ENCODE measurements at regions not wholly inside any gene's neighbourhood (a gene's known extent, or its start where the extent isn't known, plus 50 kb on each side); places are given as distances from the start of the nearest gene placed in this dataset.

DNA sequence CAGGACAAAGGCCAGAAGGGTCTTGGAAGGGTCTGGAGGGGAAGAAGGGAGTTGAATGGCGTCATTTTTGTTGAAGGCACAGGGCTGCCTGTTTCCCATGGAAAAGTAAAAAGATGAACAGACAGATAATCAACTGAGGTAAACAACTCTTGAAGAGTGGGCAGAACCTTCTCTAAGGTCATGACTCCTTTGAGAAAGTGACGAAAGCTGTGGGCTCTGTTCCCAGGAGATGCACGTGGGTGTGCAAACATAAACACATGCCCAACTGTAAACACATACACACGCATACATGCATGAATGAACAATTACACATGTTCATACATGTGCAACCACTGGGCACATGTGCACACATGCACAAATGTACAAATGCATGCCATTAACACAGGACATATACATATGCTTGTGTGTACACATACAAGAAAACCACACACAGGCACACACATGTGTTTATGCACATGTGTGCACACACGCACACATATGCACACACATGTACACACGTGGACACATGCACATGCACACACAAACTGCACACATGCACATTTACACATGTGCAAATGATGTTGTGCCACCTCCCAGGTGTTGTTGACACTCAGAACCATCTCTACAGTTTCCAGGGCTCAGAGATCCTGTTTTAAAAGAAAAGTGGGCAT lies 143.3 kb downstream of the GADD45G start:
- Histone ChIP-seq H3K4me1 (ENCODE audit: insufficient read depth, low read length, poor library complexity, severe bottlenecking) (no peaks in the 10 kb centered on the region), H3K9me3 (ENCODE audit: low read depth, low read length, poor library complexity, severe bottlenecking) (no peaks in the 10 kb centered on the region), H3K36me3 (ENCODE audit: insufficient read depth, low read length, poor library complexity, severe bottlenecking) (no peaks in the 10 kb centered on the region), H3K27ac (ENCODE audit: low read depth, low read length, poor library complexity, severe bottlenecking) (no peak overlapping the region), H3K27me3 (replicated peaks; ENCODE audit: insufficient read depth, low read depth, low read length, poor library complexity) (no peaks in the 10 kb centered on the region), H3K4me3 (ENCODE audit: low read depth, low read length, poor library complexity, severe bottlenecking) (no peak overlapping the region)
- ChIA-PET POLR2A (ENCODE audit: low non-redundant PET) (no interaction called here), CTCF (no interaction called here)
- intact Hi-C loops (cut with micrococcal nuclease; ENCODE audit: unreplicated experiment) = no loop called here
- TF ChIP-seq, protein P1, sequence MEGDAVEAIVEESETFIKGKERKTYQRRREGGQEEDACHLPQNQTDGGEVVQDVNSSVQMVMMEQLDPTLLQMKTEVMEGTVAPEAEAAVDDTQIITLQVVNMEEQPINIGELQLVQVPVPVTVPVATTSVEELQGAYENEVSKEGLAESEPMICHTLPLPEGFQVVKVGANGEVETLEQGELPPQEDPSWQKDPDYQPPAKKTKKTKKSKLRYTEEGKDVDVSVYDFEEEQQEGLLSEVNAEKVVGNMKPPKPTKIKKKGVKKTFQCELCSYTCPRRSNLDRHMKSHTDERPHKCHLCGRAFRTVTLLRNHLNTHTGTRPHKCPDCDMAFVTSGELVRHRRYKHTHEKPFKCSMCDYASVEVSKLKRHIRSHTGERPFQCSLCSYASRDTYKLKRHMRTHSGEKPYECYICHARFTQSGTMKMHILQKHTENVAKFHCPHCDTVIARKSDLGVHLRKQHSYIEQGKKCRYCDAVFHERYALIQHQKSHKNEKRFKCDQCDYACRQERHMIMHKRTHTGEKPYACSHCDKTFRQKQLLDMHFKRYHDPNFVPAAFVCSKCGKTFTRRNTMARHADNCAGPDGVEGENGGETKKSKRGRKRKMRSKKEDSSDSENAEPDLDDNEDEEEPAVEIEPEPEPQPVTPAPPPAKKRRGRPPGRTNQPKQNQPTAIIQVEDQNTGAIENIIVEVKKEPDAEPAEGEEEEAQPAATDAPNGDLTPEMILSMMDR (conservative IDR thresholded peaks at IDR 0.05; ENCODE audit: low read depth, low read length) = no peak
- TF ChIP-seq EZH2 (IDR thresholded peaks at IDR 0.05; ENCODE audit: borderline replicate concordance, low read depth, low read length, poor library complexity, severe bottlenecking) = no peak
- no TSS peak for BruUV-seq (replicated peaks)
- DNase-seq (ENCODE audit: low spot score) = no peak

DNA sequence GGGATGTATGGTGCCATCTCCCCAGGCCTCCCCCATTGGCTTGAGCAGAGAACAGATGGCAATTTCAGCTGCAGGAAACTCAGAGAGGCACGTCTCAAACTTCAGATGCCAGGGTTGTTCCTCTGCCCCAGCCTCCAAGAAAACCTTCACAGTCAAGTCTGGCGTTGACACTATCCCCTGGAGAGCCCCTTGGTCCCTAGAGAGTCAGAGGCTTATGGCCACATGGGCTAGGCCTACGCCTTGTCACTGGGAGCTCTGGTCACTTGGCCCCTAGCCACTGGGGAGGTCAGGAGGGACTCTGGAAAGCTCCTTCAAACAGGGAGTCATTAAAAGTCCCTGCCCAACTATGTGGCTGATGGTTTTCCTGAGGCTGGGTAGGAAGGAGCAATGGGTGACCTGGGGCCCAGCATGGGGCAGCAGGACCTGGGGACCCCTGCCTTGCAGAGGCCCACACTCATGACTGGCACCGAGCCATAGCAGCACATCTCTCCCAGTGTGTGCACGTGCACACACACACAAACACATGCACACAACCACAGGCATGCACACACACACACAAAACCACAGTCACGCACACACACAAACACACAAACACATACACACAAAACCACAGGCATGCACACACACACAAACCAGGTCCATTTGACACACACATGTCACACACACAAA lies 144.2 kb downstream of the GADD45G start:
- POLR2A ChIA-PET (ENCODE audit: low non-redundant PET) = no interaction called here
- H3K4me1 ChIP-seq (ENCODE audit: insufficient read depth, low read length, poor library complexity, severe bottlenecking) = no peaks in the 10 kb centered on the region
- no TSS peak for BruUV-seq (replicated peaks)

DNA sequence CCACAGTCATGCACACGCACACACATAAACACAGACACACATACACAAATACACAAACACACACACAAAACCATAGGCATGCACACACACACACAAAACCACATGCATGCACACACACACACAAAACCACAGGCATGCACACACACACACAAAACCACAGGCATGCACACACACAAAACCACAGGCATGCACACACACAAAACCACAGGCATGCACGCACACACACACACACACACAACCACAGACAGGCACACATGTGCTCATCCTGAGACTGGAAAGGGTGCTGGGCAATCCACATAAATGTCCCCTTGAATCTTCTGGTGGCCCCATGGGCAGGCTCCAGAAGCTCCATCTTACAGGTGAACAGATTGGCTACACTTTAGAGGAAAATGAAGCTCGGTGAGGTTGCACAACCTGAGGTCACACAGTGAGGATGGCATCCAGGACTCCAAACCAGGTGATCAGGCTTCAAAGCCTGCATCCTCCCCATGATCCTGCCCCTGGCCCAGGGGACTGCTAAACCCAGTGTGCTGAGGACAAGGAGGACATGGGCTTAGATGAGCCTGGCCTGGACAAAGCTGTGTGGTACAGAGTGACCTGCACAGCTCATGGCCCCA lies 144.8 kb downstream of the GADD45G start:
- no peak for DNase-seq (ENCODE audit: low spot score)
- H3K36me3 ChIP-seq (ENCODE audit: insufficient read depth, low read length, poor library complexity, severe bottlenecking) = no peaks in the 10 kb centered on the region
- no peaks in the 10 kb centered on the region for H3K27me3 ChIP-seq (replicated peaks; ENCODE audit: insufficient read depth, low read depth, low read length, poor library complexity)
- no peak overlapping the region for H3K27ac ChIP-seq (ENCODE audit: low read depth, low read length, poor library complexity, severe bottlenecking)
- TF ChIP-seq, protein P1 (conservative IDR thresholded peaks at IDR 0.05; ENCODE audit: low read depth, low read length) = no peak
- no peak for TF ChIP-seq EZH2 (IDR thresholded peaks at IDR 0.05; ENCODE audit: borderline replicate concordance, low read depth, low read length, poor library complexity, severe bottlenecking)
- H3K4me3 ChIP-seq (ENCODE audit: low read depth, low read length, poor library complexity, severe bottlenecking) = no peak overlapping the region
- no peaks in the 10 kb centered on the region for H3K4me1 ChIP-seq (ENCODE audit: insufficient read depth, low read length, poor library complexity, severe bottlenecking)
- intact Hi-C loops (cut with micrococcal nuclease; ENCODE audit: unreplicated experiment) = no loop called here
- no peaks in the 10 kb centered on the region for H3K9me3 ChIP-seq (ENCODE audit: low read depth, low read length, poor library complexity, severe bottlenecking)
- POLR2A ChIA-PET (ENCODE audit: low non-redundant PET) = no interaction called here
- no TSS peak for BruUV-seq (replicated peaks)
- CTCF ChIA-PET = interaction anchor here (0.7 kb wide), 1 partner anchor 154 kb away, joined by 3 read pairs; no protein-coding TSS in a partner anchor

More for the DNA sequence above, 144.2 kb downstream of the GADD45G start:
- no peak for TF ChIP-seq EZH2 (IDR thresholded peaks at IDR 0.05; ENCODE audit: borderline replicate concordance, low read depth, low read length, poor library complexity, severe bottlenecking)
- TF ChIP-seq, protein P1 (conservative IDR thresholded peaks at IDR 0.05; ENCODE audit: low read depth, low read length) = no peak
- no peak for DNase-seq (ENCODE audit: low spot score)
- Histone ChIP-seq H3K4me3 (ENCODE audit: low read depth, low read length, poor library complexity, severe bottlenecking) (no peak overlapping the region), H3K27me3 (replicated peaks; ENCODE audit: insufficient read depth, low read depth, low read length, poor library complexity) (no peaks in the 10 kb centered on the region), H3K36me3 (ENCODE audit: insufficient read depth, low read length, poor library complexity, severe bottlenecking) (no peaks in the 10 kb centered on the region), H3K27ac (ENCODE audit: low read depth, low read length, poor library complexity, severe bottlenecking) (no peak overlapping the region), H3K9me3 (ENCODE audit: low read depth, low read length, poor library complexity, severe bottlenecking) (no peaks in the 10 kb centered on the region)
- CTCF ChIA-PET = no interaction called here
- intact Hi-C loops (cut with micrococcal nuclease; ENCODE audit: unreplicated experiment) = no loop called here
